Fibroblast of gingiva (primary cell): ENCODE measurements at regions not wholly inside any gene's neighbourhood (a gene's known extent, or its start where the extent isn't known, plus 50 kb on each side); places are given as distances from the start of the nearest gene placed in this dataset.
"Not testable (repeated sequence)": the region's sequence is repeated elsewhere in the genome, so short reads cannot be mapped to it uniquely, and the experiment has no call there.

Source experiments
- DNase-seq: peaks from one replicate; pipeline ENCODE4 v3.0.0-alpha.2; 2011; ENCODE audit warnings: low read depth

GRCh38 chr1:181259026-181259745, 170.7 kb downstream of the IER5 start:
- DNase-seq = no peak

- no peak for DNase-seq
These were observed 171.8 kb downstream of the IER5 start for GRCh38 chr1:181260271-181260670.

GRCh38 chr1:181260994-181261393, 172.5 kb downstream of the IER5 start:
- DNase-seq = no peak

- no peak for DNase-seq
These were observed 173.6 kb downstream of the IER5 start for GRCh38 chr1:181262069-181262468.

- DNase-seq = no peak
These were observed 174.9 kb downstream of the IER5 start for GRCh38 chr1:181263444-181263843.

- no peak for DNase-seq
These were observed 176.3 kb downstream of the IER5 start for GRCh38 chr1:181264821-181265220.

GRCh38 chr1:181284978-181285377, 196.5 kb downstream of the IER5 start:
- no peak for DNase-seq

GRCh38 chr1:181295217-181295616, 188.1 kb upstream of the CACNA1E start:
- no peak for DNase-seq

GRCh38 chr1:181296180-181296579, 187.1 kb upstream of the CACNA1E start:
- DNase-seq = no peak

GRCh38 chr1:181308098-181308497, 175.2 kb upstream of the CACNA1E start:
- DNase-seq = no peak

GRCh38 chr1:181310560-181310959, 172.8 kb upstream of the CACNA1E start:
- DNase-seq = no peak

- no peak for DNase-seq
These were observed 170.4 kb upstream of the CACNA1E start for GRCh38 chr1:181312946-181313345.

- DNase-seq = no peak
These were observed 169.9 kb upstream of the CACNA1E start for GRCh38 chr1:181313466-181313865.

- no peak for DNase-seq
These were observed 169.3 kb upstream of the CACNA1E start for GRCh38 chr1:181314010-181314409.

- DNase-seq = no peak
These were observed 168.4 kb upstream of the CACNA1E start for GRCh38 chr1:181314959-181315358.

GRCh38 chr1:181317261-181317930, 165.9 kb upstream of the CACNA1E start:
- no peak for DNase-seq

GRCh38 chr1:181318022-181318857, 165.1 kb upstream of the CACNA1E start:
- no peak for DNase-seq

GRCh38 chr1:181318858-181319235, 164.5 kb upstream of the CACNA1E start:
- DNase-seq = no peak

- no peak for DNase-seq
These were observed 163.4 kb upstream of the CACNA1E start for GRCh38 chr1:181319907-181320306.

- DNase-seq = no peak
These were observed 158.3 kb upstream of the CACNA1E start for GRCh38 chr1:181324797-181325616.

- DNase-seq = not testable (repeated sequence)
These were observed 157.6 kb upstream of the CACNA1E start for GRCh38 chr1:181325765-181326164.

- DNase-seq = no peak
These were observed 157.0 kb upstream of the CACNA1E start for GRCh38 chr1:181326348-181326747.
